ENCODE measurements at regions not wholly inside any gene's neighbourhood (a gene's known extent, or its start where the extent isn't known, plus 50 kb on each side); places are given as distances from the start of the nearest gene placed in this dataset.

DNA sequence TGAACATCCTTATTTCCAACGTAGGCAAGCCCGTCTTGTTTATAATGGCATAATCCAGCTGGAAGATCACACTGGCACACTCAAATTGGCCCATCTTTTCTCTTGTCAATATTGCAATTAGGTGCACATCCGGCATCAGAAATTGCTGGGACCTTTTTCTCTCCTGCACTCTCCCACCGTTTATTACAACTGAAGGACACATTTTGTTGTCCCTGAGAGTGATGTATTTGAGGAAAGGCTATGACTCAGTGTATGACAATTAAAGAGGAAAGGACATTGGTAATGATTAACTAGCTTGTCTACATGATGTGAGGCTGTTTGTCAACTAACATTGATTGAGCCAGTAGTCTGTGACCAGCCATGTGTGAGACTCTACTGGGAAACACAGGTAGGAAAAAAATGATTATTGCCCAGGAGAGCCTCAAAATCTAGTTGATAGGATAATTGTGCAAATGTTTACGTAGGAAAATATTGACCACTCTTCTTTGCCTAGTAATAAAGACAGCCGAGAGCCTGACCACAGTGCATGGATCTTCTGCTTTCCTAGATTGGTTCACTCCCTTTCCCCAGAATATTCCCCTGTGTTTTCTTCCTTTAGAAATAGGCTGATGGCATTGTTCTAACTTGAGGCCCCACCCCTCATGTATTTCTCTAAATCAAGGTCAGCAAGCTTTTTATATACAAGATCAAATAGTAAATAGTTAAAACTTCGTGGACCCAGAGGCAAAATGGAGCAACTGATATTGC, 230.0 kb upstream of the BTBD3 start (continued):
- TF ChIP-seq ESRRA (CRISPR knock-in tag; IDR thresholded peaks at IDR 0.05; ENCODE audit: low read depth), result no peak
- no peak for TF ChIP-seq PCBP1 (IDR thresholded peaks at IDR 0.05; ENCODE audit: borderline replicate concordance, low read depth, low read length)
- no peak for TF ChIP-seq AGO2 (optimal IDR thresholded peaks at IDR 0.05; ENCODE audit: low read depth, low read length)
- no peak for TF ChIP-seq NCOA5 (CRISPR knock-in tag; IDR thresholded peaks at IDR 0.05)
- TF ChIP-seq KDM5B (CRISPR knock-in tag; IDR thresholded peaks at IDR 0.05; ENCODE audit: borderline replicate concordance), result no peak
- TF ChIP-seq, protein P1, sequence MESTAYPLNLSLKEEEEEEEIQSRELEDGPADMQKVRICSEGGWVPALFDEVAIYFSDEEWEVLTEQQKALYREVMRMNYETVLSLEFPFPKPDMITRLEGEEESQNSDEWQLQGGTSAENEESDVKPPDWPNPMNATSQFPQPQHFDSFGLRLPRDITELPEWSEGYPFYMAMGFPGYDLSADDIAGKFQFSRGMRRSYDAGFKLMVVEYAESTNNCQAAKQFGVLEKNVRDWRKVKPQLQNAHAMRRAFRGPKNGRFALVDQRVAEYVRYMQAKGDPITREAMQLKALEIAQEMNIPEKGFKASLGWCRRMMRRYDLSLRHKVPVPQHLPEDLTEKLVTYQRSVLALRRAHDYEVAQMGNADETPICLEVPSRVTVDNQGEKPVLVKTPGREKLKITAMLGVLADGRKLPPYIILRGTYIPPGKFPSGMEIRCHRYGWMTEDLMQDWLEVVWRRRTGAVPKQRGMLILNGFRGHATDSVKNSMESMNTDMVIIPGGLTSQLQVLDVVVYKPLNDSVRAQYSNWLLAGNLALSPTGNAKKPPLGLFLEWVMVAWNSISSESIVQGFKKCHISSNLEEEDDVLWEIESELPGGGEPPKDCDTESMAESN (CRISPR knock-in tag; conservative IDR thresholded peaks at IDR 0.05), result no peak
- no peak for TF ChIP-seq RBFOX2 (IDR thresholded peaks at IDR 0.05; ENCODE audit: low read depth, low read length)
- no peak for TF ChIP-seq TGIF2 (CRISPR knock-in tag; IDR thresholded peaks at IDR 0.05)
- TF ChIP-seq SRY (CRISPR knock-in tag; IDR thresholded peaks at IDR 0.05), result no peak
- no peak for TF ChIP-seq ZIK1 (CRISPR knock-in tag; IDR thresholded peaks at IDR 0.05; ENCODE audit: borderline replicate concordance, low read depth)
- no peak for TF ChIP-seq KMT2A (CRISPR knock-in tag; IDR thresholded peaks at IDR 0.05)
- TF ChIP-seq, protein P2, sequence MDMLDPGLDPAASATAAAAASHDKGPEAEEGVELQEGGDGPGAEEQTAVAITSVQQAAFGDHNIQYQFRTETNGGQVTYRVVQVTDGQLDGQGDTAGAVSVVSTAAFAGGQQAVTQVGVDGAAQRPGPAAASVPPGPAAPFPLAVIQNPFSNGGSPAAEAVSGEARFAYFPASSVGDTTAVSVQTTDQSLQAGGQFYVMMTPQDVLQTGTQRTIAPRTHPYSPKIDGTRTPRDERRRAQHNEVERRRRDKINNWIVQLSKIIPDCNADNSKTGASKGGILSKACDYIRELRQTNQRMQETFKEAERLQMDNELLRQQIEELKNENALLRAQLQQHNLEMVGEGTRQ (IDR thresholded peaks at IDR 0.05; ENCODE audit: low read depth, low read length), result no peak
- TF ChIP-seq, protein P2 (CRISPR knock-in tag; IDR thresholded peaks at IDR 0.05; ENCODE audit: borderline replicate concordance), result no peak
- TF ChIP-seq TOE1 (CRISPR knock-in tag; IDR thresholded peaks at IDR 0.05), result no peak
- TF ChIP-seq MIER3 (CRISPR knock-in tag; IDR thresholded peaks at IDR 0.05; ENCODE audit: borderline replicate concordance), result peak; percentile 94
- peak; percentile 96 for TF ChIP-seq FOSL2 (CRISPR knock-in tag; IDR thresholded peaks at IDR 0.05)
- TF ChIP-seq MEIS2 (CRISPR knock-in tag; IDR thresholded peaks at IDR 0.05), result peak; percentile 52; the same call in 1 of the 2 replicates
- TF ChIP-seq ZBTB1 (CRISPR knock-in tag; IDR thresholded peaks at IDR 0.05; ENCODE audit: borderline replicate concordance), result no peak
- no peak for TF ChIP-seq ZNF674 (CRISPR knock-in tag; IDR thresholded peaks at IDR 0.05; ENCODE audit: low read depth)
- TF ChIP-seq, protein P3, sequence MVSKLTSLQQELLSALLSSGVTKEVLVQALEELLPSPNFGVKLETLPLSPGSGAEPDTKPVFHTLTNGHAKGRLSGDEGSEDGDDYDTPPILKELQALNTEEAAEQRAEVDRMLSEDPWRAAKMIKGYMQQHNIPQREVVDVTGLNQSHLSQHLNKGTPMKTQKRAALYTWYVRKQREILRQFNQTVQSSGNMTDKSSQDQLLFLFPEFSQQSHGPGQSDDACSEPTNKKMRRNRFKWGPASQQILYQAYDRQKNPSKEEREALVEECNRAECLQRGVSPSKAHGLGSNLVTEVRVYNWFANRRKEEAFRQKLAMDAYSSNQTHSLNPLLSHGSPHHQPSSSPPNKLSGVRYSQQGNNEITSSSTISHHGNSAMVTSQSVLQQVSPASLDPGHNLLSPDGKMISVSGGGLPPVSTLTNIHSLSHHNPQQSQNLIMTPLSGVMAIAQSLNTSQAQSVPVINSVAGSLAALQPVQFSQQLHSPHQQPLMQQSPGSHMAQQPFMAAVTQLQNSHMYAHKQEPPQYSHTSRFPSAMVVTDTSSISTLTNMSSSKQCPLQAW (CRISPR knock-in tag; IDR thresholded peaks at IDR 0.05), result peak; percentile 99
